GM19240 (cell line): ENCODE measurements at regions not wholly inside any gene's neighbourhood (a gene's known extent, or its start where the extent isn't known, plus 50 kb on each side); places are given as distances from the start of the nearest gene placed in this dataset.

Source experiments
- DNase-seq: peaks from one replicate; pipeline ENCODE4 v3.0.0; 2011; ENCODE audit warnings: low spot score; ENCODE audit not compliant: insufficient read length

DNA sequence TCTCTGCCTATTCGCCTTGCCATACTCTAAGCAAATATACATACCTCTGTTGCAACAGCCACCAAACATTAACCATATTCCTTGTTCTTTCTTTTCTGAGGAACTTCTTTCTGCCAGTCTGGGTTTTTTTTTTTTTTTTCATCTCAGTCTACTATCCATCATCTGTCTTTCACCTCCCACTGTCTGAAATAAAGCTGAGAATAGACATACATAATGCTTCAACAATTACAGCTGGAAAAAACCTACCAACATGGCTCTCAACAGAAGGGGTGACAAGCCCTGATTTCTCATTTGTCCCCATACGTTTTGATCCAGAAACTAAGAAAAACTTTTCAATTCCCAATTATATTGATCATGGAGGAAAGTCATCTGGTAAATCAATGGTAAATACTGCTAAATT lies 728.8 kb upstream of the POU3F3 start:
- no peak for DNase-seq

- no peak for DNase-seq
Observed at GRCh38 chr2:104127049-104127770, 726.7 kb upstream of the POU3F3 start.

- DNase-seq = no peak
Observed at GRCh38 chr2:104140361-104140760, 713.6 kb upstream of the POU3F3 start.

DNA sequence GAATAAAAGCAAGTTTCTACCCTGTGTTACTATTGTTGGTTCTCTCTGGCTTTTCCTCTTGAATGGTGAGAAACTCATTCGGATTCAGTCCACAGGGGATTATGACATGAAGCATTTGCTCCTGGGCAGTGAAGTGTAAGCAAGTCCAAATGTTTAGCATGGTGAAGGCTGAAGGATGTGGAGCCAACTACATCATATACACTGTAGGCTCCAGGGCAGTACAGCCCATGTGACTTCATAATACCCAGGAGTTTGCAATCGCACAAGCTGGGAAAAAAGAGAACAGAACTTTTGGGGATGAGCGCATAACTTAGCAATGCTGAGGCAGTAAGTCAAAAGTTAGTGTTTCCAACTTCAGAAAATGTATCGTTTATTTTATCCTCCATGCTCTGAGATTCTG lies 695.7 kb upstream of the POU3F3 start:
- DNase-seq = no peak

- DNase-seq = no peak
Observed at GRCh38 chr2:104163611-104164130, 690.2 kb upstream of the POU3F3 start.

- no peak for DNase-seq
Observed at GRCh38 chr2:104164721-104165252, 689.1 kb upstream of the POU3F3 start.

DNA sequence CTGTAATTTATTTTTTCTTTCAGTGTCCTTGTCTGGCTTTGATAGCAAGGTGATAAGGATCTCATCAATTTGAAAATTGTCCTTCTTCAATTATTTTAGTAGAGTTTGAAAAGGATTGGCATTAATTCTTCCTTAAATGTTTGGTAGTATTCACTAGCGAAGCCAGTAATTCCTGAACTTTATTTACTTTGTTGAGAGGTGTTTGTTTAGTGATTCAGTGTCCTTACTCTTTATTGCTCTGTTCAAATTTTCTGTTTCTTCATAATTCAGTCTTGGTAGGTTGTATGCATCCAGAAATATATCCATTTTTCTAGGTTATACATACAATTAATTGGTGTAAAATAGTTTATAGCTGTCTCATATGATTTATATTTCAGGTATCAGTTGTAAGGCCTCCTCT lies 676.7 kb upstream of the POU3F3 start:
- no peak for DNase-seq

DNA sequence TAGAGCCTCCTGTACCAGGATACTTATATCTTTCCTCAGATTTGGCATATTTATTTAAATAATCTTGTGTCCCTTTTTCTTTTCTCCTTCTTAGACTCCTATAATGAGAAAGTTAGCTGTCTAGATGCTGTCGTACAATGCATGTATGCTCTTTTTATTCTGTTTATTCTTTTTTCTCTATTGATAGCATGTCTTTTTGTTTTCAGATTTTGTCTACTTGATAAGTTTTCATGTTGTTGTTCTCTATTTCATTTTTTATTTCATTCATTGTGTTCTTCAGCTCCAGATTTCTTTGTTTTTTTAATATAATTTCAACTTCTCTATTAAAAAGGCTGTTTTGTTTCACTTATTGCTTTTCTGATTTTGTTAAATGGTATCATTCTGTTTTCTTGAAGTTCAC lies 674.3 kb upstream of the POU3F3 start:
- DNase-seq = no peak

DNA sequence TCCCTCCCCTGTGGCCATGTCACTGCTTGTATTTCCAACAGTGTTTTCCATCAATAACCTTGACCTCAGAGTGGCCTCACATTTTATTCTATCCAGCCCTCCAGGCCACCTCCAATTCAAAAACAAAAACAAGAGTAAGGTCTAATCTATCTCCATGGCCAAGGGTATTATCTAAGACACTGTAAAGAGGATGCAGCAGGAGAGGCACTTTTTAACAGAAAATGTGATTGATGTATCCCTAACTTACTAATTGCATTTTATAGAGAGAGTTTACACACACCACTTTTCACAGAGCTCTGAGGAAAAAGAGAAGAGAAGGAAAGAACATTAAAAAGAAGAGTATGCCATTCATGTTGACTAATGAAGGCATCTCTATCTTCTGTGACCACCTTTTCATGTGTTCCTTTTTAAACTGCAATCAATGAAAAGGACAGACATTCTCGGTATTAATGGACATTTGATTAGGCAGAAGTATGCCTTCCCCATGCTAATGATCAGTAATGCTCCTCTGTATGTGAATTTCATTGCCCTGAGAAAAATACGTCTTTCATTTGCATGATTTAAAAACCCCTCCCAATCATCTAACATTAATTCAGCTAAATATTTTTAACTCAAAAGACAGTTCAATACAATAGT lies 653.3 kb upstream of the POU3F3 start:
- no peak for DNase-seq

DNA sequence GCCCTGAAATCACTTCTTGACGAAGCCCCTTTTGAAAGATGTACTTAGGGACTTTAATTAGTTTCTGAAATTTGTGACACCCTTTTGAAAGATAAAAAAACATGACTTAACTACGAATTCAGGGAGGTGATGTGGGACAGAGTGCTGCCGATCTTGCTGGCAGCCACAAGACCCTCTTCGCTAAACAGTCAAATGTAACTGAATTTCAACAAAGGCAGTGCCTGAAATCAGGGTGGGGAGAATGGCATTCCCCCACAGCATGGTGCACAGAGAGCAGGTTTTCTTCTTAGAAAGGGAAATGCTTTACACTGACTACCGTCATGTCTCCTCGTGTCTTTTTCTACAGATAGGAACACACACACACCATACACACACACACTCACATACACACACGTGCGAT lies 640.2 kb upstream of the POU3F3 start:
- no peak for DNase-seq

- no peak for DNase-seq
Observed at GRCh38 chr2:104215269-104216161, 638.4 kb upstream of the POU3F3 start.

DNA sequence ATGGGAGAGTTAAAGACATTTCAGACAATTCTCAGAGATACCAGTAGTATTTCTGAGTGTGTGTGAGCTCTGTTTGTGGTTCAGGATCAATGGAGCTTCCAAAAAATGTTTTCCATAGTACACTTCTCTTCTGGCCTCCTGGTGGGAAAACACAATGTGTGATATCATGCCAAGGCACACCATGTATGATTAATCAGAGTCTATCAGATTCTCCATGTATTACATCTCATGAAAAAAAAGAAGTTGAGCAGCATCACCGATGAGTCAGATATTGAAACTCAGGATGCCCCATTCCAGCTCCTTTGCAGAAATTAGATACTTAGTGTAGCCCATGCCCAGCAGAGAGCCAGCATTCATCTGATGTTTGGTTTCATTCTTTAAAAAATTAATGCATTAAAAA lies 620.3 kb upstream of the POU3F3 start:
- DNase-seq = no peak

DNA sequence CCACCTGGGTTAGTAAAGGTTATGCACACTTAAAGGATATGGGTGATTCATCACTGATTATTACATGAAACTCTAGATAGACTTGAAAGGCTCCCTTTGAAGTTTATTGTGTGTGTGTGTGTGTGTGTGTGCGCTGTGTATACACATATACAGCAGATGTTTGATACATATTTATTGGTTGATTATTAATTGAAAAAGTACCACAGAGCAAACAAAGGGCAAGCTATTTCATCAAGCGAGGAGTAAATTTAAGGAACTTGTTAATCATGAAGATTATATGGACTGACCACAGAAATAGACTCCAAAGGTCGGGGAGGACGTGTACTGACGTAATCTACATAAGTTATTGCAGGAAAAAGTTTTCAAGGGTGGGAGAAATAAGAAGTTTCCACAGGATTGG lies 617.4 kb upstream of the POU3F3 start:
- DNase-seq = no peak

DNA sequence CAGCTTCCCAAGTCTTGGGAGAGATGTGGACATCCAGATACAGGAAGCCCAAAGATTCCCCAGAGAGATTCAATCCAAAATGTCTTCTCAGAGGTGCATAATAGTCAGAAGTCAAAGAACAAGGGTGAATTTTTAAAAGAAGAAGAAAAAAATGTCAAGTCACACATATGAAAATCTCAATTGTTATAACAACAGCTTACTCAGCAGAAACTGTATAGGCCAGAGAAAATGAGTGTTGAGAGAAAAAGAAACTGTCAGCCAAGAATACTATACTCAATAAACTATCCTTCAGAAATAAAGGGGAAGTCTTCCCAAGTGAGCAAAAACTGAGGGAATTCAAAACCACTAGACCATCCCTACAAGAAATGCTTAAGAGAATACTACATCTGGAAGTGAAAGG lies 612.9 kb upstream of the POU3F3 start:
- no peak for DNase-seq

GRCh38 chr2:104249629-104250028 lies 604.3 kb upstream of the POU3F3 start:
- no peak for DNase-seq

- no peak for DNase-seq
Observed at GRCh38 chr2:104250635-104251034, 603.3 kb upstream of the POU3F3 start.

- DNase-seq = no peak
Observed at GRCh38 chr2:104254017-104254416, 599.9 kb upstream of the POU3F3 start.

DNA sequence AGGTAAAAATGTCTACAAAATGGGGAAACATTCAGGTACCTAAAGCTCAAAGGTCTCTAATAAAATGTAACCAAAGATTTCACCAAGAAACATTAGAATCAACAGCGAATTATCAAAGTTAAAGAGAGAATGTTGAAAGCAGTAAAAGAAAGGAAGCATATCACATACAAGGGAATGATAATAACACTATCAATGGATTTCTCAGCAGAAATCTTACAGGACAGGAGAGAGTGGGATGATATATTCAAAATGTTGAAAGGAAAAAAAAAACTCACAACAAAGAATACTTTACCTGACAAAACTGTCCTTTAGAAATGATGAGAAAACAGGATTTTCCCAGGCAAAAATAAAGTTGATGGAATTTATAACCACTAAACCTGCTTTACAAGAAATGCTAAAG lies 591.2 kb upstream of the POU3F3 start:
- no peak for DNase-seq

- DNase-seq = no peak
Observed at GRCh38 chr2:104279646-104280045, 574.3 kb upstream of the POU3F3 start.

DNA sequence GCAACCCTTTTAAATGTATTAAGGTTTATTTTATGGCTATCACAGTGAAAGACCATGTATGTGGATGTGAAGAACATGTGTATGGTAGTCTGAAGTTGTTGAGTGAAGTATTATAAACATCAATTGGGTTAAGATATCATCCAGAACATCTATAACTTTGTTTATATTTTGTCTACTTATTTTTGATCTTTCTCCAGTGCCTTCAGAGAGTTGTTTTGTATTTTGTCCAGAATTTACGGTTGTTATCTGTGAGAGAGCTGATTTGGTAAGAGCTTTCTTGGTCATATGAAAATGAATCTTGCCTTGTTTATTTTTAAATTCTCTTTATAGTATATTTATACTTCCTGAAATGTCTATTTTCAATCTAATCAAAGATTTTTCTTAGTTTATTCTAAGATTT lies 573.7 kb upstream of the POU3F3 start:
- DNase-seq = no peak

- no peak for DNase-seq
Observed at GRCh38 chr2:104286841-104287240, 567.1 kb upstream of the POU3F3 start.
